GM04504 (cell line): ENCODE measurements at regions not wholly inside any gene's neighbourhood (a gene's known extent, or its start where the extent isn't known, plus 50 kb on each side); places are given as distances from the start of the nearest gene placed in this dataset.

ENCODE experiments used
- DNase-seq: peaks from one replicate; pipeline ENCODE4 v3.0.0-alpha.2; 2012; ENCODE audit warnings: low read depth

DNA sequence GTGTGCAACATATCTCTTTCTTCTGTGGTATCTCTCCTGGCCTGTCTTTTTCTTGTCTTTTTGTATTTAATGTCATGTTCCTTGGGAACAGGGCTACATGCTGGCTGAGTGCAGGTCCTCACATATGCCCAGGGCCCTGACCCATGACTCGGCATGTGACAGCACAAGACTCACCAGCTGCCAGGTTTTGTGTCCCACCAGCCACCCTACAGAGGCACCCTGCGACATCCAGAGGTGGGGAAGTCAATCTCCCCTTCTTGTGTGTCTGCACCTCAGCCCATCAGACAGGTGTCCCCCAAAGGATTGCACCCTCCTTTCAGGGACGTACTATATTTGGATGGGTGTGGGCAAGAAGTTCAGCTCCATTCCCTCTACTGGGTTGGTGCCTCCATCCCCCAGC, 576.3 kb downstream of the RNF144B start:
- DNase-seq: no peak

DNA sequence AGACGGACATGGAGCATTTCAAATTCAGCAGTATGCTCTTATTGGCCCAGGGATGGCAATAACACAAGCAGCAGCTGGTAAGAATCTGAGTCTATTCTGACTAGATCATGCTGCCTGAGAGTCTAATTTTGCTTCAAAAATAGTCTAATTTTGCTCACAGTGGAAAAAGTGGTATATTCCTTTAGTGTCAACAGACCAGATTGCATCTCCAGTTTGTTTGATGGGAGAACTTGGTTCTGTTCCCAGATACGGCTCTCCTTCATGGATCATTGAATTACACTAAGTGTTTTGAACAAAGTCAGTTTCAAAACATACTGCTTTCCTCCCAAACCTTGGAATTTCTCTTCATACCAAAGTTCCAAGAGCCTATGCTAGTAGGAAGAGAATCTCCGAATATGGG, 586.1 kb downstream of the RNF144B start:
- DNase-seq: no peak

- DNase-seq: no peak
Measured at GRCh38 chr6:18976091-18976490, 588.9 kb downstream of the RNF144B start.

GRCh38 chr6:18976966-18977365, 589.8 kb downstream of the RNF144B start:
- DNase-seq: no peak

DNA sequence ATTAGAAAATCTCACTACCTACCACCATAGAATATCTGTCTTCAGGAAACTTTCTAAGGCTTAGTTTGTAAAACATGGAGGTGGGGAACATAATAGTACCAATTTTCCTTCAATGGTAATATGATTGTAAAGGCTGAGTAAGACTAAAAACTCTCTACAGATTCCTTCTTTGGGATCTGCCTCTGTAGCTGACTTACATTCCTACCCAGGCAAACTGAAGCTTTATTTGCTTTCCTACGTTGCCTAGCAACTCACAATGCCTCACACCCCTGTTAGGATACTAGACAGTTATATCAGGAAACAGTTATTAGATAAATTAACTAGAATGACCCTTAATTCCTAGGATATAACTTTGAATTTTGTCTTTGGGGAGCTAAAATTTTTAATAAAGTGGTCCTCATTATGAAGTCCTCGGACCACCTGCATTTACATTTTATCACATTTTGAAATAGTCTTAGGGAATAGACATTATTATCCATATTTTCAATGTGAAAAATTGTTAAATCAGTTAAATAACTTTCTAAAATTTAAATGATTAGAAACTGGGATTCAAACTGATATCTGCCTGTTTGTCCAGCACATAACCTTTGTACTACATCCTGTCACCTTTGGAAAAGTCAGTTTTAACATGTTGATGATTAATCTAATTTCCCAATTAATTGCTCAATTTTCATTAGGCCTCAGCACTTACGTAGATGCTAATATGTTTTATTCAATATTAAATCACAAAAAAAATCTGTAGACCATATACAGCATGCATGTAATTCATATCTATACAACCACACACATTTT, 591.4 kb downstream of the RNF144B start:
- no peak for DNase-seq

DNA sequence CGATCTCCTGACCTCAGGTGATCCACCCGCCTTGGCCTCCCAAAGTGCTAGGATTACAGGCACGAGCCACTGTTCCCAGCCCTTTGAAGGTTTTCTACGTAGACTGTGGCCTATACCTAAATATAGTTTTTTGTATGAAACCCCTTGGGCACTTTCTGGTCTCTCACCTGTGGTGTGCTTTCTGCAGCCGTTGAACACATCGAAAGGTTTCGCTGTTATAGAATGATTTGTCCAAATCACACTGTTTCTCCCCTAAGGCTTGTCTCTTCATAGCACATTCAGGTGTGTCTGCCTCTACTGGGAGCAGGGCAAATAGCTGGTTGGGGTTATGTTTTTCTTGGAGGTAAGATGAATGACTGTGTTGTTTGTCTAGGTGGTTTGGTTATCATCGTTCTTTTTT, 597.9 kb downstream of the RNF144B start:
- no peak for DNase-seq

GRCh38 chr6:18985996-18986395, 598.8 kb downstream of the RNF144B start:
- DNase-seq: no peak

DNA sequence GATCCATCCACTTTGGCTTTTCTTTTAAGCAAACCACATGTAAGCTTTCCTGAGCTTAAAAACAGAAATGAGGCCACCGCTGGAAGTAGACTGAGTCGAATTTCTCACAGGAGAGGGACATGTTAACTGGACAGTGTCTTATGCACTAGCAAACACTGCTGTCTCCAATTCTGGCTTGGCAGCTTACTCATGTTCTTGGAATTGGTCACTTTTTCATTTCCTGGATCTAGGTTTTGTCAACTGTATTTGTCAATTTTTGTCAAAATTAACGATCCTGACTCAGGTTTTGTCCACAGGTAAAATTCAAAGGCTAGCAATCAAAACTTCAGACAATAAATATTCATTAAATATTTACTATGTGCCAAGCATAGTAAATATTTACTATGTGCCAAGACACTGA, 601.5 kb downstream of the RNF144B start:
- no peak for DNase-seq

GRCh38 chr6:18990059-18990978, 603.2 kb downstream of the RNF144B start:
- DNase-seq: peak; percentile 10

GRCh38 chr6:18997375-18997826, 610.3 kb downstream of the RNF144B start:
- DNase-seq: peak; percentile 10

DNA sequence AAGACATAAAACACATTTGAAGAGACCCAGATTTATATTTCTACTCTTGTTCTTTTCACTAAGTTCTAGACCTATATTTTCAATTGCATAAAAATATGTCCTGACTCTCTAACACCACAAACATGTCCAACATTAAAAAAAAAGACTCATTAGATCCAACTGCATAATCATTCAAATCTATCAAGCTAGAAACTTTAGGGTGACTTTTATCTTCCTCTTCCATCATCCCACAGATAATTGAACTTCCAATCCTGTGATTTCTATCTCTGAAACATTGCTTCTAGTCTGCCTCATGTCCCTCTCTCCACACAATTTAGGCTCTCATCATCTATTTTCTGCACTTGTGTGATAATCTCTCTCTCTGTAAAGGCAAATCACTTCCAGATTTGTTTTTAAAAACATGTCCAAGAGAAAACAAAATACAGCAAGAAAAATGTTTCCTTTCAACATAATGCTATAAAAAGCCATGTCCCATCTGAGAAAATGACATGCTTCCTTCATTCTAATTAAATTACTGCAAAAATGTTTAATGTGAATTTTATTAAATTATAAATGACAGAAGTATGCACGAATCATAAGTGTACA, 615.9 kb downstream of the RNF144B start:
- DNase-seq: no peak

GRCh38 chr6:19004176-19004575, 617.0 kb downstream of the RNF144B start:
- no peak for DNase-seq

- no peak for DNase-seq
Measured at GRCh38 chr6:19009769-19010168, 622.6 kb downstream of the RNF144B start.

DNA sequence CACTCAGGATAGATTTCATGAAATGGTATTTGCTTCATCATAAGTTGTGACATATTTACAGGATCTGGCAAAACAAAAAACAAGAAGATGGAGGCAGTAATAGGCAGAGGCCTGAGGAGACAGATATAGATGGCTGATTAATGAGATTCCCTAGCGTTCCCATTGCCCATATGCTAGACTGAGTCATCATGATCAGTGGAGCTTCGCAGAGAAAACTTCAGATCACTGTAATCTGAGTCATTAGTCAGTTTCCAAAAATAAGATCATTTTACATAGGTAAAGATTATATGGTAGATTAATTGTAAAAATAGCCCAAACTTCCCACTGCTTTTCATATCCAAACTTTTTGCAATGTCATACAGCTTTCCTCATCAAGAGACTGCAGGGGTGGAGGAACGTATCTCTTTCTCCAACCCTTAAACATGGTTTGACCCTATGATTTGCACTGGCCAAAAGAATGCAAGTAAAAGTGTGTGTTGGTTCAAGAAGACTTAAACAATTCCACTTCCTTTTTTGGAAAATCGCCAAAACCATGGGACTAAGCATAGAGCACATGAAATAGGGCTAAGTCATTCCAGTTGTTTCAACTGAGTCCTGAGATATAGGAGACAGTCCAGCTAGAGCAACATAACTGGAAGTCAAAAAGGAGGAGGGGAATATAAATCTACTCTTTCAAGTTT, 626.0 kb downstream of the RNF144B start:
- no peak for DNase-seq

GRCh38 chr6:19024737-19025136, 637.6 kb downstream of the RNF144B start:
- DNase-seq: peak; percentile 4

- no peak for DNase-seq
Measured at GRCh38 chr6:19028201-19028600, 641.1 kb downstream of the RNF144B start.

GRCh38 chr6:19032591-19033295, 645.6 kb downstream of the RNF144B start:
- DNase-seq: no peak

- no peak for DNase-seq
Measured at GRCh38 chr6:19033683-19034082, 646.5 kb downstream of the RNF144B start.

- DNase-seq: no peak
Measured at GRCh38 chr6:19034986-19035385, 647.8 kb downstream of the RNF144B start.

DNA sequence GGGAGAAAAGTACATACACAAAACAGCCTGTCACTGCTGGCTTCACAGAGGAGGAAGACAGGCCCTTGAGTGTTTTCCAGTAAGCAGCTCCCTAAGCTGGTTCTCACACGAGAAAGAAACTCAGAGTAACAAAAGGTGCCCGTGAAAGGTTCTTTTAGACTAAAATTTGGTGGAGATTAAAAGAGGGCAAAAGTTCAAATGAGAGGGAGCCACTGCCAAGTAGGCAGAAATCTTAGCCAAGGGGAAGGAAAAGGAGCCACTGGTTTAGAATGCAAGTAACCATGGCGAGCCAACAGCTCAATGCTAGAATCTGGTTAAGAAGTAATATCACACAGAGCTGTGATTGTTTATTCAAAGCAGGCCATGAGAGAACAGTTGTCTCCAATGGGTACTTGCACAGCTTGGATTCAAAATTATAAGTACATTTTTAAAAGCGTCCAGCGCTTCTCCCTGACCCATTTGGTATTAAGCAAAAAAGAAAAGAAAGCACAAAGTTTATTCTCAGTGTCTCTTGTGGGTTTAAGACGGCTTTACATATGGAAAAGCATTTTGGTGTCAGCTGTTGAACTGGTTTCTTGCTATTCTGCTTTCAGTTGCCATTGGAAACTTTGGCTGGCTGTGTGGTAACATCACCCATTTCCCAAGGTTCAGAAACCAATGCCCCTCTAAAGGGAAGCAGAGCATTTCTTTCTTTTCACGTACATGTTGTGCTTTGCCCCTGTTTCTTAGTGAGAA, 648.5 kb downstream of the RNF144B start:
- DNase-seq: no peak

GRCh38 chr6:19036196-19036555, 649.0 kb downstream of the RNF144B start:
- DNase-seq: no peak
